Heart left ventricle (tissue), 16 donors: ENCODE measurements at regions not wholly inside any gene's neighbourhood (a gene's known extent, or its start where the extent isn't known, plus 50 kb on each side); places are given as distances from the start of the nearest gene placed in this dataset.
A peak's percentile ranks its signal among the peaks of the same experiment; 100 is the strongest.

ENCODE experiments used
- ATAC-seq, 4 donors: fragments of 200-7000 bp; cut with Tn5 transposase; one replicate each; pipeline ENCODE4 v1.9.1; 2020 to 2022; ENCODE audit warnings: moderate library complexity in 4 of 4, mild to moderate bottlenecking in 3 of 4, moderate number of reproducible peaks in 1 of 4
- DNase-seq, 5 donors: peaks; one replicate each; pipeline ENCODE4 v3.0.0-alpha.2; 2020
- H3K27ac ChIP-seq, 12 donors: fragments of 200-600 bp; sonication (generic) in 4 of 12; one replicate each; pipeline versions ENCODE4 v1.5.0 to v1.8.0; 2016 to 2022; ENCODE audit warnings: mild to moderate bottlenecking in 2 of 12
- H3K27me3 ChIP-seq, 9 donors: fragments of 200-600 bp; sonication (generic) in 2 of 9; one replicate each; pipeline versions ENCODE4 v1.5.1 to v1.8.0; 2016 to 2022; ENCODE audit warnings: mild to moderate bottlenecking in 3 of 9
- H3K36me3 ChIP-seq, 9 donors: fragments of 200-600 bp; sonication (generic) in 2 of 9; one replicate each; pipeline versions ENCODE4 v1.5.0 to v1.8.0; 2018 to 2022; ENCODE audit warnings: mild to moderate bottlenecking in 2 of 9
- H3K4me1 ChIP-seq, 12 donors: fragments of 200-600 bp; sonication (generic) in 4 of 12; one replicate each; pipeline versions ENCODE4 v1.5.0 to v1.8.0; 2016 to 2022; ENCODE audit warnings: mild to moderate bottlenecking in 3 of 12
- H3K4me3 ChIP-seq, 12 donors: fragments of 200-600 bp; sonication (generic) in 4 of 12; one replicate each; pipeline versions ENCODE4 v1.5.0 to v1.8.0; 2017 to 2022; ENCODE audit warnings: mild to moderate bottlenecking in 9 of 12, moderate library complexity in 4 of 12
- H3K9me3 ChIP-seq, 12 donors: fragments of 200-600 bp; sonication (generic) in 4 of 12; one replicate each; pipeline versions ENCODE4 v1.5.0 to v1.8.0; 2016 to 2022; ENCODE audit warnings: mild to moderate bottlenecking in 1 of 12
- CTCF ChIP-seq, 12 donors: fragments of 200-600 bp; sonication (generic) in 4 of 12; IDR thresholded peaks; one replicate each; pipeline versions ENCODE4 v1.5.0 to v1.8.0; 2018 to 2022; ENCODE audit warnings: antibody characterized with exemption in 12 of 12, mild to moderate bottlenecking in 5 of 12
- POLR2A ChIP-seq, 2 donors: fragments of 450-650 bp; IDR thresholded peaks; one replicate each; pipeline ENCODE4 v1.6.1; 2017; ENCODE audit warnings: antibody characterized with exemption in 2 of 2, mild to moderate bottlenecking in 2 of 2, moderate library complexity in 2 of 2
- WGBS, 4 donors: extraction: QIAGEN DNeasy Blood & Tissue Kit in 2 of 4; methylation state at CpG; one replicate each; pipeline versions ENCODE4 v1.1.5 to v1.1.7; 2013 to 2018; 5-methylcytosine and 5-hydroxymethylcytosine counted together
- intact Hi-C, 10 donors: fragments of 100-400 bp; cut with DNase I; formaldehyde crosslinking; loops; one replicate each; pipeline versions ENCODE4 v1.11.1 to v1.14.2; 2022
- donor health status: ischemic (EF 13 %, LVEDD 7.1; RV severe dilation, severe dysfunction).
- donor health status: healthy with polysubstance abuse.
- donor health status: DM: no; HTN: yes; CAD: no.
- donor health status: DM: no; HTN: no; CAD: no.
- donor health status: ischemic (EF 25% LVEDD 6.9; RV normal size, moderate dysfunction).
- donor health status: ischemic (EF 25% LVEDD 5.7; RV mildly dilated, moderate dysfunction).
- donor health status: healthy.
- donor health status: DM: yes; HTN: yes; CAD: no.
- donor health status: ischemic (EF 35%, LVEDD 5.7; RV mildly dilated, moderate dysfunction).
- donor health status: nonischemic (EF 11% LVEDD 7.7; RV severe dilation, severe dysfunction).
- donor health status: DM: yes; HTN: yes; CAD: no.
- donor health status: PGD.
- donor health status: ischemic (EF 29% LVEDD 5.4; RV normal size, mild dysfunction).
- donor health status: nonischemic (EF 23%, LVEDD 6.1; RV moderate dilation, normal function).

GRCh38 chr1:189405419-189405818 is 1072.2 kb downstream of the BRINP3 start:
- no peak overlapping the region for H3K27ac ChIP-seq
- intact Hi-C loops, result no loop called here
- H3K4me3 ChIP-seq, result no peak overlapping the region
- H3K36me3 ChIP-seq, result no peaks in the 10 kb centered on the region
- DNase-seq, result no peak
- H3K9me3 ChIP-seq, result peaks cover 0 to 18% (median 0%) of the 10 kb centered on the region in 12 donors
- H3K27me3 ChIP-seq, result no peaks in the 10 kb centered on the region
- ATAC-seq, result no peak
- no peak for TF ChIP-seq CTCF (IDR thresholded peaks at IDR 0.05)
- TF ChIP-seq POLR2A (IDR thresholded peaks at IDR 0.05), result no peak
- H3K4me1 ChIP-seq, result no peaks in the 10 kb centered on the region
- WGBS, 4 donors, result 44 to 60% (median 56%) methylated on average over 1 of the region's 1 CpG

DNA sequence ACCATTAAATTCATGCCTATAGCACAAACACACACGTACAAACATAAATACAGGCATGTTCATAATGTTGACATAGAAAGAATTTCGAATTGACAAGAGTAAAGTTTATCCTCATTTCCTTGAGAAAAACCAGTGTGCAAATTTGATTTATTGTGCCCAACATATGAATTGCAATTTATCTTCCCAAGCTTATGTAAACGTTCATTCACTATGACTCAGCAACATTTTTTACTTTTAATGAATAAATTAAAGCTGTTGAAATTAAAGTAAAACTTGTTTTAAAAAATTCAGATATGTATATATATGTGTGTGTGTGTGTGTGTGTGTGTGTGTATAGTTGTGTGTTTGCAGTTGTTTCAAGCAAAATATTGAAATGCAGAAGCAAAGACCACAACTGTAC is 1067.9 kb downstream of the BRINP3 start:
- Histone ChIP-seq H3K27me3 (no peaks in the 10 kb centered on the region), H3K27ac (no peak overlapping the region), H3K9me3 (peaks cover 0 to 13% (median 0%) of the 10 kb centered on the region in 12 donors), H3K36me3 (no peaks in the 10 kb centered on the region), H3K4me3 (no peak overlapping the region), H3K4me1 (no peaks in the 10 kb centered on the region)
- intact Hi-C loops, result no loop called here
- WGBS, 4 donors, result 51 to 55% (median 53%) methylated on average over 3 of the region's 3 CpGs
- TF ChIP-seq POLR2A (IDR thresholded peaks at IDR 0.05), result no peak
- no peak for TF ChIP-seq CTCF (IDR thresholded peaks at IDR 0.05)
- DNase-seq (no peak), ATAC-seq (no peak)

DNA sequence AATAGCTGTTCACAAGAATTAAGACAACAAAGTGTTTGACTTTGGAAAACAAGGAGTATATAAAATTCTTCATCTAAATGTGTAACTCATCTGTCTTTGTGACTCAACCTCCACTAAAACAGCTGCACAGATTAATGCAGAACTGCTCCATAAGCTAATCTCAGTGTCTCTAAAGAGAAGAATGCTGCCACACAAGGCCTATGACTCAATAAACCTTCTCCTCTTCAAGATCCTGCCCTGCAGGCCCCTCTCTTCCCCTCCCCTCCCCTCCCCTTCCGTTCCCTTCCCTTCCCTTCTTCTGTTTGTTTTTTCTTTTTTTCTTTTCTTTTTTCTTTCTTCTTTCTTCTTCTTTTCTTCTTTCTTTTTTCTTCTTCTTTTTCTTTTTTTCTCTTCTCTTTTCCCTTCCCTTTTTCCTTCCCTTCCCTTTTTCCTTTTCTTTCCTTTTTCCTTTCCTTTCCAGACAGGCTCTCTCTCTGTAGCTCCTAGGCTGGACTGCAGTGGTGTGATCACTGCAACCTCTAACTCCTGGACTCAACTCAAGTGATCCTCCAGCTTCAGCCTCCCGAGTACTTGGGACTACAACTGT is 1052.8 kb downstream of the BRINP3 start:
- H3K4me1 ChIP-seq, result no peaks in the 10 kb centered on the region
- no peaks in the 10 kb centered on the region for H3K9me3 ChIP-seq
- intact Hi-C loops, result no loop called here
- no peak overlapping the region for H3K4me3 ChIP-seq
- ATAC-seq (no peak), DNase-seq (no peak)
- H3K27me3 ChIP-seq, result no peaks in the 10 kb centered on the region
- TF ChIP-seq CTCF (IDR thresholded peaks at IDR 0.05), result no peak
- no peak for TF ChIP-seq POLR2A (IDR thresholded peaks at IDR 0.05)
- WGBS, 4 donors, result 61 to 80% (median 76%) methylated on average over 2 of the region's 2 CpGs
- no peaks in the 10 kb centered on the region for H3K36me3 ChIP-seq
- H3K27ac ChIP-seq, result no peak overlapping the region

GRCh38 chr1:189429610-189430009 is 1048.1 kb downstream of the BRINP3 start:
- Histone ChIP-seq H3K36me3 (no peaks in the 10 kb centered on the region), H3K4me3 (no peak overlapping the region), H3K9me3 (no peaks in the 10 kb centered on the region), H3K27me3 (no peaks in the 10 kb centered on the region), H3K4me1 (no peaks in the 10 kb centered on the region), H3K27ac (no peak overlapping the region)
- DNase-seq, result peak in 1 of 5 donors; percentile 25
- peak in 6 of 12 donors; percentile 9 to 50 (median 30) for TF ChIP-seq CTCF (IDR thresholded peaks at IDR 0.05)
- no peak for TF ChIP-seq POLR2A (IDR thresholded peaks at IDR 0.05)
- 37 to 42% (median 38%) methylated on average over 4 of the region's 4 CpGs for WGBS, 4 donors
- intact Hi-C loops, result no loop called here
- ATAC-seq, result peak in 3 of 4 donors; percentile 52 to 94 (median 63)
